GM12878 (cell line): ENCODE measurements at regions not wholly inside any gene's neighbourhood (a gene's known extent, or its start where the extent isn't known, plus 50 kb on each side); places are given as distances from the start of the nearest gene placed in this dataset.

ENCODE experiments used
- EZH2 ChIP-seq: IDR thresholded peaks from 2 replicates; pipeline ENCODE4 v1.6.1; 2012; ENCODE audit warnings: low read depth, mild to moderate bottlenecking, control low read depth, inconsistent platforms, low read length, borderline replicate concordance; ENCODE audit not compliant: control insufficient read depth
- POLR2A ChIP-seq: IDR thresholded peaks from 2 replicates; pipeline ENCODE4 v1.6.1; 2011; ENCODE audit warnings: low read depth, mild to moderate bottlenecking, low read length
- POLR2AphosphoS5 ChIP-seq: IDR thresholded peaks from 2 replicates; pipeline ENCODE4 v1.6.1; 2011; ENCODE audit warnings: mild to moderate bottlenecking, low read length, inconsistent platforms
- ZBED1 ChIP-seq: IDR thresholded peaks from 2 replicates; pipeline ENCODE4 v1.6.1; 2016; ENCODE audit warnings: borderline replicate concordance
- ZNF622 ChIP-seq: fragments of 450-650 bp; IDR thresholded peaks from 2 replicates; pipeline ENCODE4 v1.6.1; 2017; ENCODE audit warnings: mild to moderate bottlenecking, inconsistent platforms
- TF ChIP-seq, protein P1 (sequence below): IDR thresholded peaks from 2 replicates; pipeline ENCODE4 v1.6.1; 2012; ENCODE audit warnings: mild to moderate bottlenecking, low read depth, low read length
- TF ChIP-seq, protein P2 (sequence below): IDR thresholded peaks from 2 replicates; pipeline ENCODE4 v1.6.1; 2011; ENCODE audit warnings: mild to moderate bottlenecking, low read depth, low read length, moderate library complexity; ENCODE audit not compliant: insufficient replicate concordance
- TF ChIP-seq, protein P3 (sequence below), 3 experiments: IDR thresholded peaks in 2 of 3; conservative IDR thresholded peaks in 1 of 3; 2 replicates each; pipeline ENCODE4 v1.5.1; 2011; ENCODE audit warnings: low read depth in 3 of 3, low read length in 3 of 3, mild to moderate bottlenecking in 3 of 3, control low read depth in 2 of 3, moderate library complexity in 2 of 3, inconsistent platforms in 1 of 3, mixed read lengths in 1 of 3; ENCODE audit not compliant: control insufficient read depth in 2 of 3, insufficient read depth in 1 of 3; ENCODE audit errors: extremely low read depth in 1 of 3

DNA sequence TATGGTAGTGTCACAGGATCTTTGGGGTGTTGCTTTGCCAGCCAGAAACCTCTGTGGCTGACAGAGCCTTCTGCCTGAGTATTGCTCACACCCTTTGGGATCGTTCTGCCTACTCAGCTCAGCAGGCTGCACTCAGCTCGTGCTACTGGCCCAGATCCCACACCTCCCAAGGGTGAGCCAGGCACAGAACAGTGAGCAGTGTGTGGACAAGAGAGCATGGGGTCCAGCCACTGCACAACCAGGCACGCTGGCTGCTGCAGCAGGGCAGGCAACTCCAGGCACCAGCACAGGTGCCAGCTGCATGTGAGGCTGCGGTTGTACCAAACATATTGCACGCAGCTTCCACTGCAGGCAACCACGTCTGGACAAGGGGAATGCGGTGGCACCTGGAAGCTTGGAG lies 84.9 kb downstream of the CYB561 start:
- TF ChIP-seq, protein P1, sequence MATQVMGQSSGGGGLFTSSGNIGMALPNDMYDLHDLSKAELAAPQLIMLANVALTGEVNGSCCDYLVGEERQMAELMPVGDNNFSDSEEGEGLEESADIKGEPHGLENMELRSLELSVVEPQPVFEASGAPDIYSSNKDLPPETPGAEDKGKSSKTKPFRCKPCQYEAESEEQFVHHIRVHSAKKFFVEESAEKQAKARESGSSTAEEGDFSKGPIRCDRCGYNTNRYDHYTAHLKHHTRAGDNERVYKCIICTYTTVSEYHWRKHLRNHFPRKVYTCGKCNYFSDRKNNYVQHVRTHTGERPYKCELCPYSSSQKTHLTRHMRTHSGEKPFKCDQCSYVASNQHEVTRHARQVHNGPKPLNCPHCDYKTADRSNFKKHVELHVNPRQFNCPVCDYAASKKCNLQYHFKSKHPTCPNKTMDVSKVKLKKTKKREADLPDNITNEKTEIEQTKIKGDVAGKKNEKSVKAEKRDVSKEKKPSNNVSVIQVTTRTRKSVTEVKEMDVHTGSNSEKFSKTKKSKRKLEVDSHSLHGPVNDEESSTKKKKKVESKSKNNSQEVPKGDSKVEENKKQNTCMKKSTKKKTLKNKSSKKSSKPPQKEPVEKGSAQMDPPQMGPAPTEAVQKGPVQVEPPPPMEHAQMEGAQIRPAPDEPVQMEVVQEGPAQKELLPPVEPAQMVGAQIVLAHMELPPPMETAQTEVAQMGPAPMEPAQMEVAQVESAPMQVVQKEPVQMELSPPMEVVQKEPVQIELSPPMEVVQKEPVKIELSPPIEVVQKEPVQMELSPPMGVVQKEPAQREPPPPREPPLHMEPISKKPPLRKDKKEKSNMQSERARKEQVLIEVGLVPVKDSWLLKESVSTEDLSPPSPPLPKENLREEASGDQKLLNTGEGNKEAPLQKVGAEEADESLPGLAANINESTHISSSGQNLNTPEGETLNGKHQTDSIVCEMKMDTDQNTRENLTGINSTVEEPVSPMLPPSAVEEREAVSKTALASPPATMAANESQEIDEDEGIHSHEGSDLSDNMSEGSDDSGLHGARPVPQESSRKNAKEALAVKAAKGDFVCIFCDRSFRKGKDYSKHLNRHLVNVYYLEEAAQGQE, result no peak
- TF ChIP-seq, protein P2, sequence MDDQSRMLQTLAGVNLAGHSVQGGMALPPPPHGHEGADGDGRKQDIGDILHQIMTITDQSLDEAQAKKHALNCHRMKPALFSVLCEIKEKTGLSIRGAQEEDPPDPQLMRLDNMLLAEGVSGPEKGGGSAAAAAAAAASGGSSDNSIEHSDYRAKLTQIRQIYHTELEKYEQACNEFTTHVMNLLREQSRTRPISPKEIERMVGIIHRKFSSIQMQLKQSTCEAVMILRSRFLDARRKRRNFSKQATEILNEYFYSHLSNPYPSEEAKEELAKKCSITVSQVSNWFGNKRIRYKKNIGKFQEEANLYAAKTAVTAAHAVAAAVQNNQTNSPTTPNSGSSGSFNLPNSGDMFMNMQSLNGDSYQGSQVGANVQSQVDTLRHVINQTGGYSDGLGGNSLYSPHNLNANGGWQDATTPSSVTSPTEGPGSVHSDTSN, result no peak
- TF ChIP-seq, protein P3, sequence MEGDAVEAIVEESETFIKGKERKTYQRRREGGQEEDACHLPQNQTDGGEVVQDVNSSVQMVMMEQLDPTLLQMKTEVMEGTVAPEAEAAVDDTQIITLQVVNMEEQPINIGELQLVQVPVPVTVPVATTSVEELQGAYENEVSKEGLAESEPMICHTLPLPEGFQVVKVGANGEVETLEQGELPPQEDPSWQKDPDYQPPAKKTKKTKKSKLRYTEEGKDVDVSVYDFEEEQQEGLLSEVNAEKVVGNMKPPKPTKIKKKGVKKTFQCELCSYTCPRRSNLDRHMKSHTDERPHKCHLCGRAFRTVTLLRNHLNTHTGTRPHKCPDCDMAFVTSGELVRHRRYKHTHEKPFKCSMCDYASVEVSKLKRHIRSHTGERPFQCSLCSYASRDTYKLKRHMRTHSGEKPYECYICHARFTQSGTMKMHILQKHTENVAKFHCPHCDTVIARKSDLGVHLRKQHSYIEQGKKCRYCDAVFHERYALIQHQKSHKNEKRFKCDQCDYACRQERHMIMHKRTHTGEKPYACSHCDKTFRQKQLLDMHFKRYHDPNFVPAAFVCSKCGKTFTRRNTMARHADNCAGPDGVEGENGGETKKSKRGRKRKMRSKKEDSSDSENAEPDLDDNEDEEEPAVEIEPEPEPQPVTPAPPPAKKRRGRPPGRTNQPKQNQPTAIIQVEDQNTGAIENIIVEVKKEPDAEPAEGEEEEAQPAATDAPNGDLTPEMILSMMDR (IDR thresholded peaks at IDR 0.05 in 2 of 3, conservative IDR thresholded peaks at IDR 0.05 in 1 of 3; ENCODE audit: control insufficient read depth in 2 of 3, extremely low read depth in 1 of 3, insufficient read depth in 1 of 3, low read depth in 3 of 3, low read length in 3 of 3), result no peak
- TF ChIP-seq ZBED1 (no peak), POLR2A (no peak), POLR2AphosphoS5 (no peak), EZH2 (no peak), ZNF622 (no peak)
